WTC11 (cell line): ENCODE measurements at regions not wholly inside any gene's neighbourhood (a gene's known extent, or its start where the extent isn't known, plus 50 kb on each side); places are given as distances from the start of the nearest gene placed in this dataset.

Experiments
- E2F1 ChIP-seq: sonication (generic); formaldehyde crosslinking; IDR thresholded peaks from 2 replicates; pipeline ENCODE4 v1.8.0; 2022; ENCODE audit warnings: mild to moderate bottlenecking, missing genetic modification reagents
- ETV6 ChIP-seq: sonication (generic); formaldehyde crosslinking; IDR thresholded peaks from 2 replicates; pipeline ENCODE4 v1.8.1; 2022; ENCODE audit warnings: mild to moderate bottlenecking, missing genetic modification reagents
- FOXP1 ChIP-seq: sonication (generic); formaldehyde crosslinking; IDR thresholded peaks from 2 replicates; pipeline ENCODE4 v1.8.0; 2022; ENCODE audit warnings: missing genetic modification reagents, mild to moderate bottlenecking, moderate library complexity, borderline replicate concordance
- TP53 ChIP-seq: sonication (generic); formaldehyde crosslinking; IDR thresholded peaks from 2 replicates; pipeline ENCODE4 v1.8.1; 2023; ENCODE audit warnings: mild to moderate bottlenecking, missing genetic modification reagents
- ZNF121 ChIP-seq: sonication (generic); formaldehyde crosslinking; IDR thresholded peaks from 2 replicates; pipeline ENCODE4 v1.8.0; 2023; ENCODE audit warnings: missing genetic modification reagents
- ZNF138 ChIP-seq: sonication (generic); formaldehyde crosslinking; conservative IDR thresholded peaks from 2 replicates; pipeline ENCODE4 v1.8.1; 2022; ENCODE audit warnings: mild to moderate bottlenecking, moderate library complexity, missing genetic modification reagents
- TF ChIP-seq, protein P1 (sequence below): sonication (generic); formaldehyde crosslinking; IDR thresholded peaks from 2 replicates; pipeline ENCODE4 v1.8.1; 2023; ENCODE audit warnings: mild to moderate bottlenecking, missing genetic modification reagents, moderate library complexity

GRCh38 chr9:89872913-89873707 is 268.3 kb downstream of the GADD45G start:
- TF ChIP-seq ETV6 (CRISPR knock-in tag) (no peak), FOXP1 (CRISPR knock-in tag) (no peak), ZNF138 (CRISPR knock-in tag) (no peak), ZNF121 (no peak), TP53 (CRISPR knock-in tag) (no peak), E2F1 (CRISPR knock-in tag) (no peak)
- TF ChIP-seq, protein P1, sequence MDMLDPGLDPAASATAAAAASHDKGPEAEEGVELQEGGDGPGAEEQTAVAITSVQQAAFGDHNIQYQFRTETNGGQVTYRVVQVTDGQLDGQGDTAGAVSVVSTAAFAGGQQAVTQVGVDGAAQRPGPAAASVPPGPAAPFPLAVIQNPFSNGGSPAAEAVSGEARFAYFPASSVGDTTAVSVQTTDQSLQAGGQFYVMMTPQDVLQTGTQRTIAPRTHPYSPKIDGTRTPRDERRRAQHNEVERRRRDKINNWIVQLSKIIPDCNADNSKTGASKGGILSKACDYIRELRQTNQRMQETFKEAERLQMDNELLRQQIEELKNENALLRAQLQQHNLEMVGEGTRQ = no peak
